NB4 (cell line): ENCODE measurements at regions not wholly inside any gene's neighbourhood (a gene's known extent, or its start where the extent isn't known, plus 50 kb on each side); places are given as distances from the start of the nearest gene placed in this dataset.

Source experiments
- CTCF ChIP-seq: IDR thresholded peaks from one replicate; pipeline ENCODE4 v1.5.1; 2012; ENCODE audit warnings: low read depth, low read length
- MYC ChIP-seq: IDR thresholded peaks from 2 replicates; pipeline ENCODE4 v1.6.1; 2011; ENCODE audit warnings: low read depth, low read length
- POLR2A ChIP-seq: IDR thresholded peaks from 2 replicates; pipeline ENCODE4 v1.6.1; 2011; ENCODE audit warnings: mild to moderate bottlenecking; ENCODE audit not compliant: insufficient read length; ENCODE audit errors: extremely low read depth

GRCh38 chr5:2936413-2936812 lies 184.9 kb upstream of the IRX2 start:
- TF ChIP-seq MYC = no peak
- TF ChIP-seq CTCF = no peak
- TF ChIP-seq POLR2A = no peak
